ENCODE measurements at regions not wholly inside any gene's neighbourhood (a gene's known extent, or its start where the extent isn't known, plus 50 kb on each side); places are given as distances from the start of the nearest gene placed in this dataset.

GRCh38 chr20:50273601-50274491, 83.2 kb downstream of the CEBPB start:
- no peak for DNase-seq (ENCODE audit: low spot score)

- DNase-seq (ENCODE audit: low spot score): no peak
Observed at GRCh38 chr20:50274570-50275430, 84.2 kb downstream of the CEBPB start.

GRCh38 chr20:50276119-50277063, 85.8 kb downstream of the CEBPB start:
- DNase-seq (ENCODE audit: low spot score): no peak

- DNase-seq (ENCODE audit: low spot score): no peak
Observed at GRCh38 chr20:50277064-50277415, 86.4 kb downstream of the CEBPB start.

GRCh38 chr20:50277460-50278376, 87.1 kb downstream of the CEBPB start:
- no peak for DNase-seq (ENCODE audit: low spot score)

GRCh38 chr20:50278377-50278683, 87.7 kb downstream of the CEBPB start:
- no peak for DNase-seq (ENCODE audit: low spot score)

- DNase-seq (ENCODE audit: low spot score): no peak
Observed at GRCh38 chr20:50278684-50279531, 88.3 kb downstream of the CEBPB start.

- DNase-seq (ENCODE audit: low spot score): no peak
Observed at GRCh38 chr20:50279988-50280850, 89.6 kb downstream of the CEBPB start.

- no peak for DNase-seq (ENCODE audit: low spot score)
Observed at GRCh38 chr20:50280851-50281655, 90.4 kb downstream of the CEBPB start.

GRCh38 chr20:50281831-50282591, 91.4 kb downstream of the CEBPB start:
- no peak for DNase-seq (ENCODE audit: low spot score)

- DNase-seq (ENCODE audit: low spot score): no peak
Observed at GRCh38 chr20:50282592-50283241, 92.1 kb downstream of the CEBPB start.

GRCh38 chr20:50283370-50283769, 92.7 kb downstream of the CEBPB start:
- no peak for DNase-seq (ENCODE audit: low spot score)

GRCh38 chr20:50283922-50284810, 93.5 kb downstream of the CEBPB start:
- no peak for DNase-seq (ENCODE audit: low spot score)

GRCh38 chr20:50284811-50285375, 94.3 kb downstream of the CEBPB start:
- no peak for DNase-seq (ENCODE audit: low spot score)

- DNase-seq (ENCODE audit: low spot score): no peak
Observed at GRCh38 chr20:50285376-50286173, 94.9 kb downstream of the CEBPB start.
